Activated CD8-positive, alpha-beta memory T cell treated with anti-CD3 and anti-CD28 coated beads, Interleukin-2, amount 50 U/mL, for 1 hour (primary cell): ENCODE measurements at regions not wholly inside any gene's neighbourhood (a gene's known extent, or its start where the extent isn't known, plus 50 kb on each side); places are given as distances from the start of the nearest gene placed in this dataset.

ENCODE experiments used
- DNase-seq: peaks from one replicate; pipeline ENCODE4 v3.0.0-alpha.2; 2020; ENCODE audit errors: extremely low read depth

DNA sequence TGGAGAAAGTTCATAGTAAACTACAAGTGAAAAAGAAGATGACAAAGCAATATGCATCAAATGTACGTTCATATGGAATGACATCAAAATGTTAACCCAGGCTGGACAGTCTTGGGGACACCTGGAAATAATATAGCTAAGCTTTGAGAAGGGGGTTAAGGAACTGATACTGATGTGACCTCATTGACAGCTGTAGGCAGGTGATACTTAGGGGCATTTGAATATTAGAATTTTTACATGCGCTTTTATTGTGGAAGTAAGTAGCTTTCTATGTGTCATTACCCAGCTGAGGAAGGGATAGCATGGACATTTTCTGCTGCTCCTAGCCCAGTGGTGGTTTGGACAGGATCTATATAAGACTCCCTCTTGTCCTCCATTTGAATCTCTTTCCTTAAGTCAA lies 299.7 kb downstream of the CWC27 start:
- DNase-seq: no peak

DNA sequence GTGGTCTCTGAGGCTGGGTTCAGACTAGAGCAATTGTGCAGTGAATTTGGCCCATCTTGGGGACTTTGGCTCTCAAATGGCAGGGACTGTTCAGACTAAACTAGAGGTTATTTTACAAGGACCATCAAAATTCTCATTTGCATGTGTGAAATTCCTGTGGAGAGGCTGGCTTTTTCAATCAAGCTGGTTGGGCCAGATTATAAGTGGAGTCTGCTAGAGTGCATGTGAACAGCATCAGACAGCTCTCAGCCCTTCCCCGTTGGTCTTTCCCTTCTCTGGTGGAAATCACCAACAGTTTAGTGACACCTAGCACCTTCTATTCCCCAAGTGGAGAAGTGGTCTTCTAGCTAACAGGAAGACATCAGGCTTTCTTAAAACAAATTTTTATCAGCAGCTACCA lies 301.3 kb downstream of the CWC27 start:
- no peak for DNase-seq

DNA sequence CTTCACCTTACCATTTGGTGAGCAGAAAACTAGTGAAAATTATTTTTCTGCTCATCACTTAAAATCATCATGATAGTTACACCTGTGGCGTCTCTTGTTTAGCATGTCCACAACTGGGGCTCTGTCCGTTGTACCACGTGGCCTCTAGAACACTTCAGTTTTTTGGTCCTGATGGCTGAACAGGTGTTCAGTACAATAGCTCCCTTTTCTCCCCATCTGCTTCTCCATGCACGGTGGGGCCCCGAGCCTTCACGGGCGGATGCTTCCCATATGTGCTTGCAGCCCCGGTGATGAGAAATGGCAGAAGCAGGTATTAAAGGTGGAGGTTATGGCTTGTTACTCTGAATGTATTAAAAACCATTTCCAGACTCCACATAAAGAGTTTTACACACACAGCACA lies 304.1 kb downstream of the CWC27 start:
- no peak for DNase-seq

DNA sequence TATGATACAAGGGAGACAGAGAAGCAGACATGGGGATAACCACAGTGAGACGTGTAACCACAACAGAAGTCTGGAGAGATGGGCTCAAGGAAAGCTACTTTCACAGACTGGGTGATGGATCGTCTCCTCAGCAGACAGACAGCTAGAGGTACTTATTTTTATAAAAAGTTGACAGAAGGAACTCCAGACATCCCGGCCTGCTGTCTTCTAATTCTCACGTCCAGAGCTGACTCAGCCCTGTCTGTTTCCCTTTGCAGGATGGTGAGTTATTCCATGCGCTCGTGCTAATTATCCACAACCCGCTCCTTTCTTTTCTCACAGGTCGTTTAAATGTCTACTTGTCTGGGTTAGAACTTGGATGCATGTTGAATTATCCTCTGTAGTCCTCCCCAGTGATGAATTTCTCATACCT lies 304.5 kb downstream of the CWC27 start:
- DNase-seq: no peak

DNA sequence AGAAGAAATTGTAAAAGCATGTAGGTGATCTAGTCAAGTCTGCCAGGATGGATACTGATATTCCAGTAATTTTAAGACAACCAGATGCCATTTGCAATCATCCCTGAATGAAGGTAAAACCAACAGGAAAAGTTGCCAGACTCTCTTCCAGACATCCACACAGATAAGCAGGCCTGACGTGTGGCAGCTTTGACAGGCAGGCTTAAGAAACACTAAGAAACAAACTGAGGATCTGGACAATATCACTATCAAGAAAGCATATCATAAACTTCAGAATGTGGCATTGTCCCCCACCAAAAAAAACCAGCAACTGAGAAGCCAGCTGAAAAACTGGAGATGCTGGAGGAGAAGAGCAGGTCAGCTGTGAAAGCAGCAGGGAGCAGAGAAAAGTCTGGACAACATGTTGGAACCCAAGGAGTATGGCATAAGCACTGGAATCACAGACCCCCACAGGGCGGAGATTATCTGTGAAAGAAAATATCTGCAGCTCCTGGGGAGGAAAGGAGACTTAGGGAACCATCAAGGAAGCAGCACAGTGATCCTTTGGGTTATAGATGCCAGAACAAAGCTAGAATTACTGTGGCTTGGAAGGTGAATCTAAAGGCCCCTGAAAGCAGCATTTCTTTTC lies 307.0 kb downstream of the CWC27 start:
- no peak for DNase-seq

DNA sequence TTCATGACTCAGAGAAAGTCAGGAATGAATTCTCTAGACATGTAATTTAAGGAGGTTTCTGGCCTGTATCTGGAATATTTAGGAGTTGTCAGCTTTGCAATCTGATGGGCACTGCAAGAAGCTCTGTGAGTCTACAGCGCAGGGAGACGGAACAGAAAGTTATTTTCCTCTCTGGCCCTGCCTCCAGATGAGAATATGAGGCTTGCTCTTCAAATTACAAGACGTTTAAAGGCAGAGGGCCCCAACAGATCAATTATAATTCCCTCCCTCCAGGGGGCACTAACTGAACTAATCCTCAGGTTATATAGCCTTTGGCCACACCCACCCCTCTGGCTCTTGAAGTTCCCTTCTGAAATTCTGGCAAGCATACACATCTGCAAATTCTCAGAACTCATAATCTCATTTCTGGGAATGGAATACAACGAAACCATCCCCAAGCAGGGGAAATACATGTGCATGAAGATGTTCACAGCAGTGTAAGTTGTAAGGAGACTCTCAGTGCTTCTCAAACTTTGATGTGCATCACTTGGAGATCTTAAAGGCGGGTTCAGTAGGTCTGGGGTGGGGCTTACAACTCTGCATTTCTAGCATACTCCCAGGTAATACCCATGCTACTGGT lies 307.6 kb downstream of the CWC27 start:
- DNase-seq: peak; percentile 45

DNA sequence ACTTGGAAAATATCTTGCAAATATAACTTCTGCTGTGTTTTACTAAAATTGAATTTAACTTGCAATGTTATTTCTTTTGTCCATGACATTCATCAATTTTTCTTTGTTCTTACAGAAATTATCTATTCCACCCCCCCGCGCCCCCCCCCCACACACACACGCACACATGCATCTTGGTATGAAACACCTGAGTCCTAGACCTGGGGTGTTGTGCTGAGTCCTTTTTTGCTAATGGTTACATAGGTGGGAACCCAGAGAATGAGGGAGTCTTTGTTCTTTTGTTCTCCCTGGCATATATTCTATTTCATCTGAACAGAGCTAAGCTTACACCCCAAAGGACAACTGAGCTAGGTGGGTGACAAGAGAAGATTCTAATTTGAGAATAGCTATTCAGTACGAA lies 308.9 kb downstream of the CWC27 start:
- DNase-seq: no peak

DNA sequence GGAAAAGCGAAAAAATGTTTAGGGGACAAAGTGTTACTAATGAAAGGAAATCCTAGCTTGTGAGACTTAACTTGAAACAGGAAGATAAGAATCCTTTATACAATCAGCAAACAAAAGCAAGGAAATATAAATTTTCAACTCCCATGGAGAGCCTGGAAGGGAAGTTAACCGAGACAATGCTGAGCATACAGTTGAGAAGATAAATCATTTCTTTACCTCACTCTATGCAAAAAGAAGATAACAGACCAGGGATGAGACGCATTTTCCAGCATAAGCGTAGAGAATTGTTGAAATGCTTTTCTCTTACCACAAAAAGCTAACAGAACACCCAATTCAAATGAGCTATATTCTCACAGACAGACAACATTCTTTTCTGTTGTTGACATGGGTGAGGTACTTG lies 309.6 kb downstream of the CWC27 start:
- no peak for DNase-seq

DNA sequence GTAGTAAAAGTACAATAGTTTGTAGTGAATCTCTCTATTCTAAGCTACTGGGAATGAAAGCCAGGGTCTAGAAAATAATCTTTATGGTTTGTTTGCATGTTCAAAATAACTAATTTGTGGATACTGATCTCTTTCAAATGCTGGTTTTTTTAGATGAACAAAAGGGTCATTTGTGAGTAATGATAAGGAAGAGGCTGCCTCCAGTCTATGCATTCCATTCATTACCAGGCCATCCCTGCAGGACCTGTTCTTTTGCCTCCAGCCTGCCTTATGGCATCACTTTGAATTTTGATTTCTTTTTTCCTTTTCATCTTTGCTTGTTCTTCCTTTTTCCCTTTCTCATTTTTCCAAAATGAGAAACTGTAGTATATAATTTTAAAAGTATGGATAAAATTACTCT lies 312.3 kb downstream of the CWC27 start:
- DNase-seq: no peak

DNA sequence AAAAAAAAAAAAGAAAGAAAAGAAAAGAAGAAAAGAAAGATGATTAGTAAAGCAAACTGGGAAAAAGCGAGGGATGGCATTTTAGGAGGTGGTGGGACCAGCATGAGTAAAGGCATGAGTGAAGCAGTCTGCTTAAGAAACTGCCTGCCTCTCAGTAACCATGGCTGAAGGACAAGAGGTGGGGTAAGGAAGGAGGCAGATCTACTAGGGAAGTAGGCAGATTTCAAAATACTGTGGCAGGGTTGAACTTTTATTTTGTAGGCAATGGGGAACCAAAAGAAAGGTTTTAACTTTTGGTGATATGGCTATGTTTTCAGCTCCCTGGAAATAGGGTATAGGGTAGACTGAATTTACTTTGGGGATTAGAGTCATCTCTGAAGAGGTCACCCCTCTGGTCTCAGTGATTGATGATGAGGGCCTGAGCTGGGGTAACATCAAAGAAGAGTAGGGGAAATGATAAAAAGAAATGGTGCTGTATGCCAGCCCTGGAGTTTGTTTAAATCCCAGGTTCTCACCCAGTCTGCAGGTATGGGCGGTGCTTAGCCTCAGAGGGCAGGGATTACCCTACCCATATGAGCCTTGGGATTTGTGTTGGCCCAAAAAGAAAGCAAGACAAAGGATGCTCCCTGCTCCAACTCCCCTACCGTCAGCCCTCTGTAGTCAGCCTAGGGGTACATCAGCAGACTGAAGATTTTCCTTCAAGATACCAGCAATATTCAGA lies 316.2 kb downstream of the CWC27 start:
- DNase-seq: no peak

DNA sequence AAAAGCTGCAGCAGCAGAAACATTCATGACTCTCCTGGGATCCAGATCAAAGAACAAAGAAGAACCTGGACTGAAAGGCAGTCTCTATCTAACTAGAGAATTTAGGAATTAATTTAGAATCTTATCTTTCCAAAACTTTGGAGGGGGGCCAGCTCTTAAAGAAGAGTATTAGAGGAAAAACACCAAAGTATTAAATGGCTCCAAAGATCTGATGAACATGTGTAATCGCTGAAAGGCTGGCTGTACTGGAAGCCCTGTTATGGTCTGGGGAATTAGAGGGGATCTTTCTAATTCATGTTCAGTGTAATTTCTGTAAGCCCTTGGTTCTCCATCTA lies 316.8 kb downstream of the CWC27 start:
- no peak for DNase-seq

DNA sequence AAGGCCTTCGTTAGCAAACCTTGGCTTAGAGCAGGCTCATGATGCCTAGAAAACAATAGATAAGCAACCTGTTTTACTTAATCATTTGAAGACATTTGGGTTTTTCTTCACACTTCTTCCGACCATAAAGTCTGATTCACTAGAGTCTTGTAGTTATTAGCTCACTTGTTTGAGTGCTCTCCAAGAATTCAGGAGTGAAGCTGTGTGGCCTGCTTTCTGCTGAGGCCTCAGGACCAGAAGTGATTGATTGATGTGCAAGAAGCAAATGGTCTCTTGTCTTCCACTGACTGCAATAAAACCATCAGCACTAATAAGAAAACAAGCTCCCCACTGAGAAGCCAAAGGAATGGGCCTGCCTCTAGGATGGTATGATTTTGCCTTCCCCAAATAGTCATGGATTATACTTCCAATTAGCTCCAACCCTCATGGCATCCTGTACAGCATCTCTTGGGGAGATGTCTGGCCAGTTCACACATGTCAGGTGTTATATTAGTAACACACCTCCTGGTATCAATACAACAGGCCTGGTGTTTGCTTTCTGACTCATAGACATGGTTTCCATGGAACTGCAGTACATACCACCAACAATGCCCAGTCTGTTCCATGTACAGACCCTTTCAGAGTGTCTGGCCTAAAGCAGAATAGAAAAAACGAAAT lies 317.6 kb downstream of the CWC27 start:
- DNase-seq: no peak

DNA sequence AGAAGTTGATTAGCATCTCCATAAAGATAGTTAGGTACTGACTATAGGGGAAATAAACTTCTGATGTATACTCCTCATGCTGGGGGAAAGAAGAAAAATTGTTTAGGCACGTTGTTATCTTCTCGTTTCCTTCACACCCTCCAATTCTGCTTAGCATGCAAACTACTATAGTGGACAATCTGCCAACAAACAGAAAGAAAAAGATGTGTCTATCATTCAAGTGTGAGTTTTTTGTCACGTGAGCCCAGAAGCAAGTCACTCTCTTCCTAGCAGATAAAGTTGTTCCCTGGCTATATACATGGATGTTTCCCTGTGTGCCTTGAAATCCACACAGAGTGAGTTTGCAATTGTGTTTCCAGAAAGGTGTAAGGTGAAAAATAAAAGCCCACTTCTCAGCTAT lies 318.4 kb downstream of the CWC27 start:
- no peak for DNase-seq

DNA sequence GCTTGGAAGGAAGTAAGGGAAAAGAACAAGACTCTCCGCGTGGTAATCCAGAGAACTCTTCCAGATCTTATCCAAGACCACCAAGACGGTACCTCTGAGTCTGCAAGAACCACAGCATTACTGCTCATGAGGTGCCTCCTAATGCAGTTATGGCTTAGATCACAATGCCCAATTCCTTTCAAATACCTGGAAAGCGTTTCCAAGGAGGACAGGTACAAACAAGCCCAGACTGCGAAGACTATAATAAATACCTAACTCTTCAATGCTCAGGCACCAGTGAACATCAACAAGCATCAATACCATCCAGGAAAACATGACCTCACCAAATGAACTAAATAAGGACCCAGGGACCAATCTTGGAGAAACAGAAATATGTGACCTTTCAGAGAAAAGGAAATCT lies 325.5 kb downstream of the CWC27 start:
- DNase-seq: no peak

DNA sequence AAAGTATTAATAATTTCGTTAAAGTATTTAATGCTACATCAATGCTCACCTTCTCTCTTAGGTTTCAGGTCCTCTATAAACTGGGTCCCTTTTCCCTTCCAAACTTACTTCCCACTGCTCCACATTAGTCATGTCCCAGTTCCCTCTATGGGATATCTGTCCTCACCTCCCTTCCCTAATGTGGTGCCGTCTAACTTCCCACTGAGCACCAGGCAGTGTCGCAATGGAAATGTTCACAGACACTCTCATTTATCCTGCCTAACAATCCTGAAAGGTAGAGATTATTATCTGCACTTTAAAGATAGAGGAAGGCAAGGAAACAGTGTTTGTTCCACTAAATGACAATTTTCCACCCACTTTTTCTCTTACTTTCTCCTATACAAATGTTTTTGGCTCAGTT lies 329.7 kb downstream of the CWC27 start:
- no peak for DNase-seq
